ENCODE measurements at regions not wholly inside any gene's neighbourhood (a gene's known extent, or its start where the extent isn't known, plus 50 kb on each side); places are given as distances from the start of the nearest gene placed in this dataset.

- no peak for DNase-seq
Observed at GRCh38 chr12:88418856-88419497, 161.3 kb downstream of the KITLG start.

GRCh38 chr12:88419794-88420193, 160.5 kb downstream of the KITLG start:
- DNase-seq, result no peak

- DNase-seq, result peak; percentile 60
Observed at GRCh38 chr12:88420457-88420856, 159.8 kb downstream of the KITLG start.

- no peak for DNase-seq
Observed at GRCh38 chr12:88424791-88425730, 155.2 kb downstream of the KITLG start.

GRCh38 chr12:88428350-88428749, 151.9 kb downstream of the KITLG start:
- no peak for DNase-seq

GRCh38 chr12:88431246-88431645, 149.0 kb downstream of the KITLG start:
- DNase-seq, result no peak

GRCh38 chr12:88432531-88433490, 147.5 kb downstream of the KITLG start:
- DNase-seq, result peak; percentile 30

GRCh38 chr12:88433997-88434703, 146.1 kb downstream of the KITLG start:
- peak; percentile 82 for DNase-seq

- no peak for DNase-seq
Observed at GRCh38 chr12:88435334-88436076, 144.8 kb downstream of the KITLG start.

- DNase-seq, result no peak
Observed at GRCh38 chr12:88437226-88437625, 143.0 kb downstream of the KITLG start.

Data from suppressor macrophage treated with lipopolysaccharide for 4 hours (primary cell).